ENCODE measurements at regions not wholly inside any gene's neighbourhood (a gene's known extent, or its start where the extent isn't known, plus 50 kb on each side); places are given as distances from the start of the nearest gene placed in this dataset.

- TF ChIP-seq CTCF (IDR thresholded peaks at IDR 0.05; ENCODE audit: low read length) (no peak), EZH2 (optimal IDR thresholded peaks at IDR 0.05; ENCODE audit: low read depth, low read length) (no peak)
Observed at GRCh38 chr4:152102436-152103000, 341.7 kb upstream of the GATB start.
